ENCODE measurements at regions not wholly inside any gene's neighbourhood (a gene's known extent, or its start where the extent isn't known, plus 50 kb on each side); places are given as distances from the start of the nearest gene placed in this dataset.

- no peak for TF ChIP-seq ARNTL (CRISPR knock-in tag; IDR thresholded peaks at IDR 0.05; ENCODE audit: borderline replicate concordance, low read depth)
- no peak for TF ChIP-seq RARB (CRISPR knock-in tag; IDR thresholded peaks at IDR 0.05)
- TF ChIP-seq ZFP3 (CRISPR knock-in tag; IDR thresholded peaks at IDR 0.05): no peak
- TF ChIP-seq, protein P1, sequence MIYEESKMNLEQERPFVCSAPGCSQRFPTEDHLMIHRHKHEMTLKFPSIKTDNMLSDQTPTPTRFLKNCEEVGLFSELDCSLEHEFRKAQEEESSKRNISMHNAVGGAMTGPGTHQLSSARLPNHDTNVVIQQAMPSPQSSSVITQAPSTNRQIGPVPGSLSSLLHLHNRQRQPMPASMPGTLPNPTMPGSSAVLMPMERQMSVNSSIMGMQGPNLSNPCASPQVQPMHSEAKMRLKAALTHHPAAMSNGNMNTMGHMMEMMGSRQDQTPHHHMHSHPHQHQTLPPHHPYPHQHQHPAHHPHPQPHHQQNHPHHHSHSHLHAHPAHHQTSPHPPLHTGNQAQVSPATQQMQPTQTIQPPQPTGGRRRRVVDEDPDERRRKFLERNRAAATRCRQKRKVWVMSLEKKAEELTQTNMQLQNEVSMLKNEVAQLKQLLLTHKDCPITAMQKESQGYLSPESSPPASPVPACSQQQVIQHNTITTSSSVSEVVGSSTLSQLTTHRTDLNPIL (CRISPR knock-in tag; IDR thresholded peaks at IDR 0.05; ENCODE audit: low read depth): no peak
- TF ChIP-seq TSHZ2 (CRISPR knock-in tag; IDR thresholded peaks at IDR 0.05): no peak
- no peak for TF ChIP-seq ZNF8 (CRISPR knock-in tag; IDR thresholded peaks at IDR 0.05)
- no peak for TF ChIP-seq PATZ1 (CRISPR knock-in tag; IDR thresholded peaks at IDR 0.05; ENCODE audit: borderline replicate concordance)
- no peak for TF ChIP-seq ZFP30 (CRISPR knock-in tag; IDR thresholded peaks at IDR 0.05)
- TF ChIP-seq OSR1 (CRISPR knock-in tag; IDR thresholded peaks at IDR 0.05): no peak
- TF ChIP-seq BACH2 (CRISPR knock-in tag; IDR thresholded peaks at IDR 0.05; ENCODE audit: borderline replicate concordance): no peak
- TF ChIP-seq CSDC2 (CRISPR knock-in tag; IDR thresholded peaks at IDR 0.05): no peak
- no peak for TF ChIP-seq TCF4 (CRISPR knock-in tag; IDR thresholded peaks at IDR 0.05; ENCODE audit: borderline replicate concordance)
- TF ChIP-seq SNAI2 (CRISPR knock-in tag; IDR thresholded peaks at IDR 0.05): no peak
Observed at GRCh38 chr15:58285212-58285920, 146.4 kb upstream of the LIPC start.
